H9 (cell line): ENCODE measurements at regions not wholly inside any gene's neighbourhood (a gene's known extent, or its start where the extent isn't known, plus 50 kb on each side); places are given as distances from the start of the nearest gene placed in this dataset.

ENCODE experiments used
- DNase-seq: peaks from one replicate; pipeline ENCODE4 v3.0.0-alpha.2; 2017
- H2AFZ ChIP-seq: one replicate; pipeline ENCODE4 v1.6.1; 2013; ENCODE audit warnings: mild to moderate bottlenecking, low read length, control low read depth, moderate library complexity
- H2AK5ac ChIP-seq: 2 replicates; pipeline ENCODE4 v1.6.1; 2013; ENCODE audit warnings: low read length, control low read depth, mixed read lengths; ENCODE audit not compliant: insufficient read length
- H2BK120ac ChIP-seq: one replicate; pipeline ENCODE4 v1.6.1; 2013; ENCODE audit warnings: low read depth, mild to moderate bottlenecking, low read length, control low read depth, inconsistent platforms; ENCODE audit not compliant: poor library complexity, severe bottlenecking
- H2BK12ac ChIP-seq: 2 replicates; pipeline ENCODE4 v1.6.1; 2013; ENCODE audit warnings: low read length, control low read depth, mixed read lengths, low read depth; ENCODE audit not compliant: insufficient read length
- H2BK15ac ChIP-seq: 2 replicates; pipeline ENCODE4 v1.6.1; 2013; ENCODE audit warnings: low read depth, low read length, control low read depth
- H2BK20ac ChIP-seq: one replicate; pipeline ENCODE4 v1.6.1; 2013; ENCODE audit warnings: low read depth, mild to moderate bottlenecking, low read length, control low read depth, inconsistent platforms; ENCODE audit not compliant: poor library complexity, severe bottlenecking
- H2BK5ac ChIP-seq: 2 replicates; pipeline ENCODE4 v1.6.1; 2013; ENCODE audit warnings: low read length, control low read depth, mixed read lengths; ENCODE audit not compliant: insufficient read length
- H3K14ac ChIP-seq: 2 replicates; pipeline ENCODE4 v1.6.1; 2013; ENCODE audit warnings: low read length, control low read depth; ENCODE audit not compliant: insufficient read depth
- H3K18ac ChIP-seq: 2 replicates; pipeline ENCODE4 v1.6.1; 2013; ENCODE audit warnings: low read depth, mild to moderate bottlenecking, mixed read lengths, low read length, control low read depth; ENCODE audit not compliant: insufficient read length
- H3K23ac ChIP-seq: 2 replicates; pipeline ENCODE4 v1.6.1; 2013; ENCODE audit warnings: low read length, control low read depth, mixed read lengths, low read depth; ENCODE audit not compliant: insufficient read length
- H3K23me2 ChIP-seq: 2 replicates; pipeline ENCODE4 v1.6.1; 2013; ENCODE audit warnings: low read depth, mild to moderate bottlenecking, mixed read lengths, low read length, control low read depth; ENCODE audit not compliant: insufficient read length, poor library complexity, severe bottlenecking
- H3K27ac ChIP-seq: 2 replicates; pipeline ENCODE4 v1.5.1; 2013; ENCODE audit warnings: low read length, control low read depth, mixed read lengths, low read depth; ENCODE audit not compliant: insufficient read length
- H3K27me3 ChIP-seq: 2 replicates; pipeline ENCODE4 v1.6.1; 2013; ENCODE audit warnings: low read length, control low read depth, inconsistent platforms; ENCODE audit not compliant: insufficient read depth
- H3K4ac ChIP-seq: 2 replicates; pipeline ENCODE4 v1.6.1; 2013; ENCODE audit warnings: low read depth, mild to moderate bottlenecking, control low read depth, inconsistent platforms, low read length, moderate library complexity
- H3K4me1 ChIP-seq: 2 replicates; pipeline ENCODE4 v1.6.1; 2013; ENCODE audit warnings: low read length, control low read depth, inconsistent platforms; ENCODE audit not compliant: insufficient read depth
- H3K4me2 ChIP-seq: 2 replicates; pipeline ENCODE4 v1.6.1; 2013; ENCODE audit warnings: low read length, control low read depth, mixed read lengths; ENCODE audit not compliant: insufficient read length, insufficient read depth
- H3K56ac ChIP-seq: 2 replicates; pipeline ENCODE4 v1.6.1; 2013; ENCODE audit warnings: low read depth, mild to moderate bottlenecking, mixed read lengths, low read length, control low read depth; ENCODE audit not compliant: insufficient read length
- H3K79me1 ChIP-seq: 2 replicates; pipeline ENCODE4 v1.6.1; 2013; ENCODE audit warnings: low read depth, mild to moderate bottlenecking, moderate library complexity, low read length, control low read depth, inconsistent platforms; ENCODE audit not compliant: insufficient read depth, poor library complexity, severe bottlenecking
- H3K79me2 ChIP-seq: 2 replicates; pipeline ENCODE4 v1.6.1; 2013; ENCODE audit warnings: low read length, control low read depth, inconsistent platforms; ENCODE audit not compliant: insufficient read depth
- H3K9ac ChIP-seq: 2 replicates; pipeline ENCODE4 v1.6.1; 2013; ENCODE audit warnings: low read length, control low read depth, mixed read lengths; ENCODE audit not compliant: insufficient read length; ENCODE audit errors: extremely low read depth
- H3K9me3 ChIP-seq: one replicate; pipeline ENCODE4 v1.6.1; 2013; ENCODE audit warnings: low read depth, low read length, inconsistent platforms; ENCODE audit not compliant: control insufficient read depth
- H3T11ph ChIP-seq: one replicate; pipeline ENCODE4 v1.6.1; 2013; ENCODE audit warnings: mild to moderate bottlenecking, low read length, control low read depth, inconsistent platforms
- H4K20me1 ChIP-seq: one replicate; pipeline ENCODE4 v1.6.1; 2013; ENCODE audit not compliant: control insufficient read depth, insufficient read length, insufficient read depth
- H4K5ac ChIP-seq: 2 replicates; pipeline ENCODE4 v1.6.1; 2013; ENCODE audit warnings: low read depth, mild to moderate bottlenecking, mixed read lengths, low read length, control low read depth; ENCODE audit not compliant: insufficient read length
- H4K8ac ChIP-seq: replicated peaks from 2 replicates; pipeline ENCODE4 v1.6.1; 2013; ENCODE audit warnings: low read length, control low read depth, mixed read lengths, low read depth; ENCODE audit not compliant: insufficient read length
- H4K91ac ChIP-seq: 2 replicates; pipeline ENCODE4 v1.6.1; 2013; ENCODE audit warnings: low read depth, mild to moderate bottlenecking, moderate library complexity, mixed read lengths, low read length, control low read depth; ENCODE audit not compliant: insufficient read length
- H3K27ac Mint-ChIP-seq, 3 experiments: 2 replicates in 2 of 3; 3 replicates in 1 of 3; pipeline ENCODE4 v1.8.0; 2020 to 2021; ENCODE audit warnings: mixed read lengths in 3 of 3, mild to moderate bottlenecking in 1 of 3, moderate library complexity in 1 of 3
- H3K27me3 Mint-ChIP-seq: 2 replicates; pipeline ENCODE4 v1.8.0; 2021; ENCODE audit warnings: low read depth, mild to moderate bottlenecking, moderate library complexity, mixed read lengths
- H3K36me3 Mint-ChIP-seq, 3 experiments: 2 replicates in 2 of 3; 3 replicates in 1 of 3; pipeline ENCODE4 v1.8.0; 2020 to 2021; ENCODE audit warnings: low read depth in 3 of 3, mixed read lengths in 3 of 3; ENCODE audit not compliant: insufficient read depth in 1 of 3
- H3K4me1 Mint-ChIP-seq, 2 experiments: 2 replicates each; pipeline ENCODE4 v1.8.0; 2020; ENCODE audit warnings: mixed read lengths in 2 of 2
- H3K4me3 Mint-ChIP-seq, 2 experiments: 2 replicates in 1 of 2; 3 replicates in 1 of 2; pipeline ENCODE4 v1.8.0; 2020 to 2021; ENCODE audit warnings: mild to moderate bottlenecking in 2 of 2, mixed read lengths in 2 of 2, moderate library complexity in 1 of 2
- H3K9me3 Mint-ChIP-seq, 2 experiments: 2 replicates in 1 of 2; 3 replicates in 1 of 2; pipeline ENCODE4 v1.8.0; 2020; ENCODE audit warnings: mild to moderate bottlenecking in 2 of 2, mixed read lengths in 2 of 2, moderate library complexity in 1 of 2
- TF ChIP-seq, protein P1 (sequence below): fragments of 200-600 bp; sonication (generic); conservative IDR thresholded peaks from 3 replicates; pipeline ENCODE4 v1.8.0; 2021; ENCODE audit warnings: antibody characterized with exemption, mild to moderate bottlenecking

DNA sequence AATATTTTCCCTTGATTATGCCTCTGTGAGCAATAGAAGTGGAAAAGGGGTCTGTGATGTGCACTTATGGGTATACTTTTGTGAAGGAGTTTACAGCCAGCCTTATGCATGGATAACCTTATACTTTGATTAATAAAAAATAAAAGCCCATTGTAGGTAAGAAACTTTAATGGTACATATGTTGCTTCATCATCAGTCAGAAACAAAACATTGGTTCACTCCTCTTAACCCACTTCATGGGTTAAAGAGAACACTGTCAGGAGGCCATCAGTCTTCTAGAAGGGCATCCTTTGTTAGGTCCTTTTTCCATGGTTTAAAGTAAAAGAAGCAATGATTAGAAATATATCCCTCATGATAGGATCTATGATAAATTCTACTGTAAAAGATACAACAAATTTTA, 952.1 kb upstream of the MIR17HG start:
- Histone ChIP-seq H3K9me3 (no peaks in the 10 kb centered on the region), H2AK5ac (no peak overlapping the region), H3K14ac (no peak overlapping the region), H3K27me3 (no peaks in the 10 kb centered on the region), H4K5ac (no peak overlapping the region), H3K23ac (no peak overlapping the region), H2BK5ac (no peak overlapping the region), H3K4me1 (peaks cover 5% of the 10 kb centered on the region; the same call in 1 of the 2 replicates), H3K56ac (no peak overlapping the region), H3K27ac (no peak overlapping the region), H3K4ac (no peak overlapping the region), H3K79me2 (no peaks in the 10 kb centered on the region), H3K79me1 (no peaks in the 10 kb centered on the region), H3T11ph (no peak overlapping the region), H3K23me2 (no peaks in the 10 kb centered on the region), H2BK120ac (no peak overlapping the region), H2BK12ac (no peak overlapping the region), H3K4me2 (no peak overlapping the region), H2AFZ (no peak overlapping the region), H3K9ac (no peak overlapping the region), H4K20me1 (no peaks in the 10 kb centered on the region), H2BK20ac (no peak overlapping the region), H4K8ac (no peak overlapping the region), H2BK15ac (no peak overlapping the region), H3K18ac (no peak overlapping the region), H4K91ac (no peak overlapping the region)
- peaks cover 19 to 23% of the 10 kb centered on the region in 2 experiments for H3K4me1 Mint-ChIP-seq
- no peak for DNase-seq
- H3K9me3 Mint-ChIP-seq = peaks cover 1 to 10% of the 10 kb centered on the region in 2 experiments; a peak in 3 of 5 replicates
- H3K27ac Mint-ChIP-seq = no peak overlapping the region
- H3K36me3 Mint-ChIP-seq = peaks cover 0 to 14% (median 4%) of the 10 kb centered on the region in 3 experiments; a peak in 5 of 7 replicates
- H3K27me3 Mint-ChIP-seq = no peaks in the 10 kb centered on the region
- TF ChIP-seq, protein P1, sequence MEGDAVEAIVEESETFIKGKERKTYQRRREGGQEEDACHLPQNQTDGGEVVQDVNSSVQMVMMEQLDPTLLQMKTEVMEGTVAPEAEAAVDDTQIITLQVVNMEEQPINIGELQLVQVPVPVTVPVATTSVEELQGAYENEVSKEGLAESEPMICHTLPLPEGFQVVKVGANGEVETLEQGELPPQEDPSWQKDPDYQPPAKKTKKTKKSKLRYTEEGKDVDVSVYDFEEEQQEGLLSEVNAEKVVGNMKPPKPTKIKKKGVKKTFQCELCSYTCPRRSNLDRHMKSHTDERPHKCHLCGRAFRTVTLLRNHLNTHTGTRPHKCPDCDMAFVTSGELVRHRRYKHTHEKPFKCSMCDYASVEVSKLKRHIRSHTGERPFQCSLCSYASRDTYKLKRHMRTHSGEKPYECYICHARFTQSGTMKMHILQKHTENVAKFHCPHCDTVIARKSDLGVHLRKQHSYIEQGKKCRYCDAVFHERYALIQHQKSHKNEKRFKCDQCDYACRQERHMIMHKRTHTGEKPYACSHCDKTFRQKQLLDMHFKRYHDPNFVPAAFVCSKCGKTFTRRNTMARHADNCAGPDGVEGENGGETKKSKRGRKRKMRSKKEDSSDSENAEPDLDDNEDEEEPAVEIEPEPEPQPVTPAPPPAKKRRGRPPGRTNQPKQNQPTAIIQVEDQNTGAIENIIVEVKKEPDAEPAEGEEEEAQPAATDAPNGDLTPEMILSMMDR = no peak
- no peak overlapping the region for H3K4me3 Mint-ChIP-seq
